ENCODE measurements at regions not wholly inside any gene's neighbourhood (a gene's known extent, or its start where the extent isn't known, plus 50 kb on each side); places are given as distances from the start of the nearest gene placed in this dataset.

DNA sequence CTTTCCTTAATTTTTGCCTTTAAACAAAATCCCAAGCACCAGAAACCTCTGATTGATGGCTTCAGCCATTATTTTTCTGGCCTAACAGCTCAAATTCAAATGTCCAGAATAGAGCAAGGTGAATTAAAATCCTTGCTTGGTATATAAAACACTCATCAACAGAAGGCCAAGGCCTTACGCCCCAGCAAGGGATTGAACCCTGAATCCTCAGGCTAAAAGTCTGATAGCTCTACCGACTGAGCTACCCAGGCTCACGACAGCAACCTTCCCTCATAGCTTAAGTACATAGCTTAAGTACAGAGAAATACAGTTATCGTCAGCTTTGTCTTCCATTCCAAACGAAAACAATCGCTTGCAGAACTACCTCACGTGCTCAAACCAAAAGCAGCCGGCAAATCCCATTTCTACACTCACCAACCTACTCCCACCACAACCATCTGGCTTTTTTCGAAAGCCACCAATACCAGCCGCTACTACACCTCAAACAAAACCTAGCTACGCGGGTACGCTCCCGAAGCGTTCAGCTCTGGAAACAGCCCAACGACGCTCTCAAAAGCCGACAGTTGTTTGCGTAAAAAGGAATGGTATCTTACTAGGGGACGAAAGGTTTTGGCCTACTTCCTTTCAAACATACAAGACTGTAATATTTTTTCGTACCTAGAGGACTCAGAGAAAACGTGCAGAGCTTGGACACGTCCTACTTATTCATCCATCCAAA is 167.5 kb downstream of the GPX5 start:
- no peak overlapping the region for H3K27ac ChIP-seq
- no peak overlapping the region for H3K4me3 ChIP-seq

DNA sequence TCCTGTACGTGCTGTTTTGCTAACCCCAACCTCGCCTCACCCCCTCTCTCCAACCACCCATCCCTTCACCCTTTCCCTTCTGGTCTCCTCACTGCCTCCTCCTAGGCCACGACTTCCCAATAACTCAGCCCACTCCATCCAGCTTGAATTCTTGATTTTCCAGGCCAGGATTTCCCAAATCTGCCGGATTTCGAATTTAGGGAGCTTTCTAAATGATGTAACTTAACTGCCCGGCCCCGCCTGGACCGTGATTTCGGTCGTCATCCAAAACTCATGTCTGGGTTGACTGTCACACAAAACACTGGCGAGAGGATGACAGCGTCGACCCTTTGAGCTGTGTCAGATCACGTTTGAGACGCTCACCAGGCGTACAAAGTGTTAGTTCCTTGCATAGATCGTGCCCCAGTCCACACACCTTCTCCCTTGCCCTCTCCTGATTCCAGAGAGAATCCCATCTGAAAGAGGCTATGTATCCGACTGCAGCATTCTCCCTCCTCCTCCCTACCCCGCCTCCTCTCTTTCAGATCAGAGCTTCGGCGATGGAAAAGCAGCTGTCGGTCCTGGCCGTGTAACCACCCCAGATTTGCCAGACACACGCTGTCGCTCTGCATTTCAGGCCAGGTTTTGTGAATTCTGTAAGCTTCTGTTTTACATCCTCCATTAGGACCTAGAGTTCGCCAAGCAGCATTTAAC is 168.2 kb downstream of the GPX5 start:
- no peak overlapping the region for H3K4me3 ChIP-seq
- no peak overlapping the region for H3K27ac ChIP-seq

DNA sequence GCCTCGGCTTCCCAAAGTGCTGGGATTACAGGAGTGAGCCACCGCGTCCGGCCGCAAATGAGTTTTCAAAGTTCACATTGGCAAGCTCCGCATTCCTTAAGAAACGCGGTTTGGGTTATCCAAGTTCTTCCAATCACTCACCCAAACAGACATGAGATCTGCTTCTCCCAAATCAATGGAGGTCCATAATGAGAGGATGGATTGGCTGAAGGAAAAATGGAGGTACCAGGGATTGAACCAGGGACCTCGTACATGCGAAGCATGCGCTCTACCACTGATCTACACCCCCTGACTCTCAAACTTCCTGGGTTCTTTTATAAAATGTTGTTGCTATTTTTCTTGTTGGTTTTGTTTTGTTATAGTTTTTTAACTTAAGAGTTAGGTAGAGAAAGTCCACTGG is 170.0 kb downstream of the GPX5 start:
- Histone ChIP-seq H3K4me3 (no peak overlapping the region), H3K27ac (no peak overlapping the region)

DNA sequence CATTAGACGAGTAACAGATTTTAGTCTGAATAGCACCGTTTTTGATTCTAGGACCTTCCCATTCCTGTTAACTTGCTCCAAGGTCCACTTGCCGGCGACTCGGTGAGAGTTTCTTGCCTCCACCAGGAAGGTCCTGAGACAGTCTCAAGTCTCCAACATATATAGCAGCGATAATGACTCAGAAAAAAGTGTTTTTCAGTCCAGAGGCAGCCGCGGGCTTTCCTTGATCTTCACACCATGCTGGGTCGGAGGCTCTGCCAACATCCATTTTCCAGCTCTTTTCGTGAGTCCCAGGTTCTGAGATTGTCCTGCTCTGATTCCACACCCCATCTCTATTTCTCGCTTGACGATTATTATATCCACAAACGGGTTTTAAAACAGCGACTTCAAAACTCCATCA is 170.5 kb downstream of the GPX5 start:
- no peak overlapping the region for H3K27ac ChIP-seq
- H3K4me3 ChIP-seq, result no peak overlapping the region

DNA sequence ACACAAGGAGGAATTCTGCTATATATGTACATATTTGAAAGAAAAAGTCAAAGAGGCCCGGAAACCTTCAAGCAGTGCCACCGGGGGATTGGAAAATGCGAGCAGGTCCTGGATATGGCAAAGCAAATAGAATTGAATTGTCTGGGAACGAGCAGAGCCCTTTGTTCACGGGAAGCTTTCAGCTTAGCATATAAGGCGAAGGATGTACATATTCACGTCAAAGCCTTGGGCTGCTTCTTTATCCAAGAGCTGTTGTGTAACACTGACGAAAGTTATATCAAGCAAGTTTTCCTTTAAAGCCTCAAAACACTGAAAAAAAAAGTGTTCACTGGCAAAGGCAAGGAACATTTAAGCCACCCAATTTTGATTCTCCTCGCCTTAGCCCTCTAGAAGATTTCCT is 171.0 kb downstream of the GPX5 start:
- Histone ChIP-seq H3K4me3 (no peak overlapping the region), H3K27ac (no peak overlapping the region)

DNA sequence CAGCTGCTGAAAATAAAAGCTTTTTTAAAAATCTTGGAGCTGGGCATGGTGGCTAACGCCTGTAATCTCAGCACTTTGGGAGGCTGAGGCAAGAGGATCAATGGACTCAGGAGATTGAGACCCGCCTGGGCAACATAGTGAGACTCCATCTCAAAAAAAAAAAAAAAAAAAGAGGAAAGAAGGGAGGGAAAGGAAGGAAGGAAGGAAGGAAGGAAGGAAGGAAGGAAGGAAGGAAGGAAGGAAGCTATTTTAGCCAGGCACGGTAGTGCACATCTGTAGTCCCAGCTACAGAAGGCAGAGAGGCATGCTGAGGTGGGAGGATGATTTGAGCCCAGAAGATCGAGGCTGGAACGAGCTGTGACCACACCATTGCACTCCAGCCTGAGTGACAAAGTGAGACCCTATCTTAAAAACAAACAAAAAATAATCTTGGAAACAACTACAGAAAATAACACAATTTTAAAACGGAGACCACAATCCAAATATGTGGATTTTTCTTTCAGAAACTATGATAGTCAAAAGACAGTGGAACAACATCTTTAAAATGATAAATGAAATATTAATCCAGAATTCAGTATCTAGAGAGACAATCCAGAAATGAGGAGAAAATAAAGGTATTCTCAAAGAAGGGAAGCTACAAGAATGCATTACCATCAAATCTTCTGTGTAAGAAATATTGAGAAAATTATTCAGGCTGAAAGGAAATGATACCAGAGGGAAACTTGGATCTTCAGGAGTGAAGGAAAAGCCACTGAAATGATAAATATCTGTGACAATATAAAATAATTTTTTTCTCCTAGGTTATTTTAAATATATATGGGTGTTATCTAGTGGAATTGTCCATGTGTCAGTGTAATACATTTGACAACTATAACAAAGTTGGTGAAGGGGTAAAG is 182.0 kb downstream of the GPX5 start:
- H3K4me3 ChIP-seq, result no peak overlapping the region
- H3K27ac ChIP-seq, result no peak overlapping the region

DNA sequence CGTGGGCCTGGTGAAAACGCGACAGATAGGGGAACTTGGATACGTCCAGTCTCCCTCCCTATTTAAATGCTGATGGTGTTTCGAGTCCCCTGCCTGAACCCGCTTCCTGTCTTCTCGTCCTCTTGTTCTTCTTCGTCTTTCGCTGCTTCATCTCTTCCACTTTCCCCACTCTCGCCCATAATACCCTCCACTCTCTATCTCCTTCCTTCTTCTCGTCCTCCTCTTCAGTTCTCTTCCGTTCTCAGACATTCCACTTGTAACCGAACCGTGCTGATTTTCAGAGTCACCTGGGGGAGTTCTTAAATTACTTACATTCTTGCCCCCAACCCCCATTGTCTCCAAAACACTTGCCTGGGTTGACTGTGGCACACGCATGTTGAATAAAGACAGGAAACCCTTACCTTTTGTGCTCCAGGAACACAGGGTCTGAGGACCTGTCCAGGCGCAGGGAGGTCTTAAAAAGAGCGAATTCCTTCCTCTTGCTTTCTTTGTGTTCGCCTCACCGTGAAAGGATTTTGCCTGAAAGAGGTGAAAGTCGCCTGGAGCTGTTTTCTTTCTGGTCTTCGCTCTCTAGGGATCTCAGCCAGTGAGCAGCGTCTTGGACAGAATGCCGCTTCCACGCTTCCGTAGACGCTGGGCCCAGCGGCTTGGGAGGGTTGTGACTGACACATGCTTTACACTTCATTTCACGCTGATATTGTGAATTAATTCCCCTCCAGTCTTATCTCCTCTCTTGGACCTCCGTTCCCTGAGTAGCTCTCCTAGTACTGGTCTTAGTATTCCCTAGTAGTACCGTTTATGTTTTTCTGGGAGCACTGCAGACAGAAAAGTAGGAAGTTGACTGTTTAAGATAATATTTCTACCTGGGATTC is 184.0 kb downstream of the GPX5 start:
- no peak overlapping the region for H3K27ac ChIP-seq
- H3K4me3 ChIP-seq, result no peak overlapping the region

DNA sequence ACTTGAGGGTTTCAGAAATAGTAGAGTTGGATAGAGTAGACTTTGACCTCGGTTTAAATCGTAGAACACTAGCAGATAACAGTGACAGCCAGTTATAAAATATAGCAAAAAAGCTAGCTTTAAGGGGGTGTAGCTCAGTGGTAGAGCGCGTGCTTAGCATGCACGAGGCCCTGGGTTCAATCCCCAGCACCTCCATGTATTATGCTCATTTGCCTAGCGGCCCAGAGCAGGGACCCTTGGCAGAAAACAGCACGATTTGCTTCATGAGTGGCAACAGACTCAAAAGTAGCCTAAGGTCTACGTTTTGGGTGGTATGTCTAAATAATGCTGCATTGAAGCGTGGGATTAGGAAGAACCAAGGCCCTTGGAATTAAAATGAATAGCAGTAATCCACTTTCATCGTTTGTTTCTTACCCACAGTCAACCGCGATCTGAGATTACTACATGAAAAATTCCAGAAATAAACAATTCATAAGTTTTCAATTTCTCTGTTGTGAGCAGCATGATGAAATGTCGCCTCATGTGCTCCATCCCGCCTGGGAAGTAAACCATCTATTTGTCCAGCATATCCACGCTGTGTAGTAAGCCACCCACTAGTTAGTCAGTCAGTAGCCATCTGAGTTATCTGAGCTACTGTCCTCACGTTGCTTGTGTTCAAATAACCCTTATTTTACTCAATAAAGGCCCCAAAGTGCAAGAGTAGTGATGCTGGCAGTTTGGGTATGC is 184.9 kb downstream of the GPX5 start:
- Histone ChIP-seq H3K4me3 (no peak overlapping the region), H3K27ac (no peak overlapping the region)

DNA sequence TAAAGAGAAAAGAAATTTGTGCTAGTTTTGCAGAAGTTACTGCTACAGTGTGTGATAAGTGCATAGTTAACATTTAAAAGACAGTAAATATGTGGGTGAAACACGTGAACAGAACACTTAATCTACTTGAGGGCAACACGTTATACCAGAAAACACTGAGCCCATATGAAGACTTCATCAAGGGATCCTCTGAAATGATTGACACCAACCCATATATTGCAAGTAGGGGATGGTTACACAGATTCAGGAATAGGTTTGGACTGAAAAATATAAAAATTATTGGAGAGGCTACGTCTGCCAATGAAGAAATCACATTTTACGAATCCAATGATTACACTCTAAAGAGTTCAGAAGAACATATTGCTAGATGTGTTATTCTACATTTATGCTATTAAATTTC is 185.6 kb downstream of the GPX5 start:
- no peak overlapping the region for H3K4me3 ChIP-seq
- no peak overlapping the region for H3K27ac ChIP-seq

DNA sequence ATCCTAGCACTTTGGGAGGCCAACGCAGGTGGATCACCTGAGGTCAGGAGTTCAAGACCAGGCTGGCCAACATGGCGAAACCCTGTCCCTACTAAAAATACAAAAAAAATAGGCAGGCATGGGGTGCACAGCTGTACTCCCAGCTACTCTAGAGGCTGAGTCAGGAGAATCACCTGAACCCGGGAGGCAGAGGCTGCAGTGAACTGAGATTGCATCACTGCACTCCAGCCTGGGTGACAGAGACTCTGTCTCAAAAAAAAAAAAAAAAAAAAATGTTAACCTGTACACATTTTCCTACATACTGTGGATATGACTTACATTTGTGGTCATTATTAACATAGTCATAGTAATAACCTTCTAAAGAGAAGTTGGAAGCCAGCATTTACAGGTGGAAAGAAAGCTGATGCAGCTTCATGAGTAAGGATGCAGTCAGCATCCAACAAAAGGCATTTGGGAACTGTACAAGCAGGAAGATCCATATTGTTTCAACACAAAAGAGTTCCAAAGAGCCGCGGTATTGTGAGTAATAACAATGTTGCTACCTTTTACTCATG is 186.2 kb downstream of the GPX5 start:
- Histone ChIP-seq H3K4me3 (no peak overlapping the region), H3K27ac (no peak overlapping the region)

DNA sequence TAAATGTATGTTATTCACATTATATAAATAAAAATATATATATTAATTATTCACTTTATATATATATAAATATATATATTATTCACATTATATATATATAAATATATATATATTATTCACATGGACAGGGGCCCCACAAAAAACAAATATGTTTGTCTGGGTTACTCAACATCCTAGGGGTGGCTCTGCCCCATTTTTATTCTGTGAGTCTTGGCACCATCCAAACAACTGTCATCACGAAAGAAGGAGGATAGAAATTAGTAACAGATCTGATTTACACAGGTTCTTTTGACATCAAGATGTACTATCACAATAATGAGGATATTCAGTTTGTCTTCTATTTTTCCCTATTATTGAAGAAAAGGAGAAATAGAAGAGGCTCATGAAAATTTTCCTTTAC is 187.3 kb downstream of the GPX5 start:
- no peak overlapping the region for H3K4me3 ChIP-seq
- H3K27ac ChIP-seq, result no peak overlapping the region

DNA sequence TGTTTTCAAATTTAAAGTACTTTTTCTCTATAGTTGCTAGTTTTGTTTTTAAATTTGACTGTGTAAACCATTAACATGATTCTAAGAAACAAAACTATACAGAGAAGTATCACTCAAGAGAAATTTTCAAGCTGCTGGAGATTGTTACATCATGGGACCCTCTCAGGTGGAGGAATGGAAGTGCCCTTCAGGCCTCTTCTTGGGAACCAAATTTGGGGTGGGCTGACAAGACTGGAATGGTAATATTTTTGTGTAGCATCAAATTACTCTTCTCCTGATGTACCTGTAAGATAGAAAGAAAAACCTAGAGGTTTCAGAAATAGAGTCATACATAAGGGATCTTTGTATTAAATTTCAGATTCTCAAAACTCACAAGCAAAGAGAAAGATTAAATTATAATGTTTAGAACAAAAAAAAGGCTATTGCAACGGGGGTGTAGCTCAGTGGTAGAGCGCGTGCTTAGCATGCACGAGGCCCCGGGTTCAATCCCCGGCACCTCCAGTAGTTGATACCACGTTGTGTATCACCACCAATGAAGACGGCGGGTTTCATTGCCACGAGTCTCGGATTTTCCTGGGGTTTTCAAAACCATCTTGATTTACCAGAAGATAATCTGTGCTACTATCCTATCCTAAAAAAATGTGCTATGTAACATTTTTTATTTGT is 193.7 kb downstream of the GPX5 start:
- H3K4me3 ChIP-seq, result no peak overlapping the region
- H3K27ac ChIP-seq, result no peak overlapping the region

DNA sequence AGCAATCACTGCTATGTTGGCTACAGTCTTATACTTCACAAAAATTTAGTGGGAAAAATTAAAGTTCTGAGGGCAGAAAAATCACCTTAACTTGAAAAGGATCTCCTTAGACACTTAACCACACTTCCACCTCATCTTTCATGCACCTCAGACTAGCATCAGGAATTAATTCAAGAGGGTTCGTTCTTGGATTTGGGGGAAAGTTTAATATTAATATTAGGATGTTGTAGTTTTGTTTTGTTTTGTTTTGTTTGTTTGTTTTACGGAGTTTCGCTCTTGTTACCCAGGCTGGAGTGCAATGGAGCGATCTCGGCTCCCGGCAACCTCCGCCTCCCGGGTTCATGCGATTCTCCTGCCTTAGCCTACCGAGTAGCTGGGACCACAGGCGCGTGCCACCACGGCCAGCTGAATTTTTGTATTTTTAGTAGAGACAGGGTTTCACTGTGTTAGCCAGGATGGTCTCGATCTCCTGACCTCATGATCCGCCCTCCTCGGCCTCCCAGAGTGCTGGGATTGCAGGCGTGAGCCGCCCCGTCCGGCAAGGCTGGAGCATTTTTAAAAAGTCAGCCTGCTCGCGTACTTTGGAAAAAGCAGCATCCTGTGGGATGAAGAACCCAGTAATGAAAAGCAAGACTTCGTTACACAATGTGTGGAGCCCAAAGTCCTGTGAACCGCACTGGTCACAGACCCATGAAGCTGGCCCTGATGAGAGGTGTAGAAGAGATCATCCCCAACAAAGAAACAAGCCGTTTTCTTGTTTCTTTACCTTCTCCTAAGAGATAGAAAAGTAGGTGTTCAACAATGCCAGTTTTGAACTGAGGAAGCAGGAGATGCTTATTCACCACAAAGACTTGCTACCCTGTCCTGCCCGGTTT is 194.9 kb downstream of the GPX5 start:
- no peak overlapping the region for H3K4me3 ChIP-seq
- no peak overlapping the region for H3K27ac ChIP-seq

DNA sequence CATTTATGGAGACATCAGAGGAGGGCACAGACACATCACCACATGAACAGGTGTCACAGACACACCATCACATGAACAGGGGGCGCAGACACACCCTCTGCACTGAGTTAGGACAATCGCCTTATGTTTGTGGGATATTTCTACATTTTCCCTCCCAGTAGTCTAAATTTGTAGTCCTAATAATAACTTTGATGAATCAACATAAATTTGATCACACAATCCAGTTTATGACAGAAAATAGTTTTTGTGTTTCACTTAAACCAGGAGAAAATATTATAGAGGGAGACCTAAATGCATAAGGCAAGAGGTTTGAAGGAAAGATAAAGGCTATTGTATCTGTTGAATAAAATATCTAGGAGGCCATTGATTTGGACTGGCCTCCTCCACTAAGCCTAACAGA is 195.7 kb downstream of the GPX5 start:
- Histone ChIP-seq H3K27ac (no peak overlapping the region), H3K4me3 (no peak overlapping the region)

DNA sequence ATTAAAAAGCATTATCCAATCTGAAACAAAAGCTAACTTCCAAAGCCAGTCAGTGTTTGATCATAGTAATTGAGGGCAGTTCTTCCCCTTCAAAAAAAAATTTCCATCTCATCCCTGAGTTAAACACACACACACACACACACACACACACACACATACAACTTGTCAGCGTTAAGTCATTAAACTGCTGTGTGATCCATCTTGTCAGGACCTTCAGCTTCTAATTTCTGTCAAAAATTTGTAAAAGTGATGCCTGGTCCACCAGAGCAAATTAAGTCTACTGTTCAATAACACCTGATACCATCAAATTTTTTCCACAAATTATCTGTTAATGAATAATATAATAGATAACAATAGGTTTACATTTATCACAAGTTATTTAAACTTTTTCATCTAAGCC is 198.7 kb downstream of the GPX5 start:
- Histone ChIP-seq H3K4me3 (no peak overlapping the region), H3K27ac (no peak overlapping the region)

DNA sequence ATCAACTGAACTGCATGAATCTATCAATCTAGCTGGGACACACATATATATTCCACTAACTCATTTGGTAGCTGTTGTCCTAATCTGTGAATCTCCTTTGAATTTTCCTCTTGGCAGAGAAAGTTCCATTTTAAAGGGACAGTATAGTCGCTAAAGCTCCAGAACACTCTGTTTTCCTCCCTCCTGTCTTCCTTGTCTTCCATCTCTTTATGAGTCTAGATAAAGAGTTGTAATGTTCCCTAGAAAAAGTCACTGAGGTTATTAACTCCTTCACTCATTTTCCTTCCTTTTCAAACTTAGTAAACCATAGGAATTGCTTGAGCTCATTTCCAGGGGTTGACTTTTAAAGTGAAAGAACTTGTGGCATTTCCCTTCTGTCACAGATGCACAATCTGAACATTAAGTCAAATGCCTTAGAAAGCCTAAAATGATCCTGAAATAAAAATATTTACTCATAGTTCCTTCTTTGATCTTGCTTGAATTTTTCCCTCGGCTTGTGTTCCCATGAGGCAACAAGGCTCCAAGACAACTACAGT is 198.4 kb downstream of the TRIM27 start:
- H3K27ac ChIP-seq, result no peak overlapping the region
- H3K4me3 ChIP-seq, result no peak overlapping the region

DNA sequence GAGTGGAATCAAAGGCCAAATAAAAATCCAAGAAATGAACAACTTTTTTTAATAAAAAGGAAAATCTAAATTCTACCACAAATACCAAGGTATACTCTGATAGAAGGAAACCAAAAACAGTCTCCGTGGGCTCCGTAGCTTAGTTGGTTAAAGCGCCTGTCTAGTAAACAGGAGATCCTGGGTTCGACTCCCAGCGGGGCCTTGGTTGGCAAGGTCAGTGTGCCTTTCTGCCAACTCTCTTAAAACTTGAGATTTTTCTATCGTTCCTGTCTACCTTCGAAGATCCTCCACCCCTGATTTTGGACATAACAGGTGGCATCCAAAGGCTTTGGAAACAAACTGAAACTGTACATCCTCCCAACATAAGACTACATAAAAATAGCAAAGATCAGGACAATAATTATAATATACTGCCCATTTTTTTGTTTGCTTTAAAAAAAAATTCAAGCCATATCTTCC is 197.9 kb downstream of the TRIM27 start:
- H3K4me3 ChIP-seq, result no peak overlapping the region

More for the DNA sequence above, 197.9 kb downstream of the TRIM27 start:
- H3K27ac ChIP-seq, result no peak overlapping the region

Data from skin epidermis (tissue), 12 donors.